ENCODE measurements at regions not wholly inside any gene's neighbourhood (a gene's known extent, or its start where the extent isn't known, plus 50 kb on each side); places are given as distances from the start of the nearest gene placed in this dataset.

GRCh38 chr17:77571155-77571981, 387.1 kb upstream of the TNRC6C start (continued):
- TF ChIP-seq BRD9 (IDR thresholded peaks at IDR 0.05; ENCODE audit: low read depth, partially characterized antibody): no peak
- no peak for TF ChIP-seq TAF15 (IDR thresholded peaks at IDR 0.05; ENCODE audit: low read depth, low read length)
- TF ChIP-seq DIDO1 (tag; IDR thresholded peaks at IDR 0.05; ENCODE audit: low read depth): no peak
- TF ChIP-seq NFE2L1 (tag; IDR thresholded peaks at IDR 0.05; ENCODE audit: borderline replicate concordance, low read depth): no peak
- no peak for TF ChIP-seq KDM4B (IDR thresholded peaks at IDR 0.05; ENCODE audit: borderline replicate concordance in 2 of 2, low read depth in 1 of 2)
- TF ChIP-seq CREB5 (CRISPR knock-in tag; IDR thresholded peaks at IDR 0.05): no peak
- TF ChIP-seq GTF2E2 (tag; IDR thresholded peaks at IDR 0.05): no peak
- TF ChIP-seq RBM15 (IDR thresholded peaks at IDR 0.05; ENCODE audit: insufficient read depth, low read length): no peak
- no peak for TF ChIP-seq NKRF (IDR thresholded peaks at IDR 0.05; ENCODE audit: borderline replicate concordance)
- TF ChIP-seq ZNF717 (CRISPR knock-in tag; IDR thresholded peaks at IDR 0.05): no peak
- no peak for TF ChIP-seq ZNF431 (CRISPR knock-in tag; IDR thresholded peaks at IDR 0.05)
- no peak for TF ChIP-seq SAP30 (IDR thresholded peaks at IDR 0.05; ENCODE audit: borderline replicate concordance, insufficient read depth, low read depth, low read length, poor library complexity, severe bottlenecking)
- no peak for TF ChIP-seq OTX1 (CRISPR knock-in tag; IDR thresholded peaks at IDR 0.05)
- TF ChIP-seq ZBTB5 (IDR thresholded peaks at IDR 0.05): no peak
- no peak for TF ChIP-seq PML (IDR thresholded peaks at IDR 0.05; ENCODE audit: low read length)
- TF ChIP-seq RFX1 (IDR thresholded peaks at IDR 0.05): peak; percentile 84
- peak; percentile 61; the same call in 1 of the 2 replicates for TF ChIP-seq SMARCA4 (IDR thresholded peaks at IDR 0.05)
- TF ChIP-seq BCL6 (CRISPR knock-in tag; IDR thresholded peaks at IDR 0.05): no peak; the same call in 1 of the 2 replicates
- no peak for TF ChIP-seq ETV5 (CRISPR knock-in tag; IDR thresholded peaks at IDR 0.05; ENCODE audit: low read depth)
- no peak for TF ChIP-seq SIN3A (IDR thresholded peaks at IDR 0.05; ENCODE audit: borderline replicate concordance in 2 of 2, control insufficient read depth in 1 of 2, low read depth in 2 of 2, low read length in 2 of 2)
- TF ChIP-seq THAP7 (CRISPR knock-in tag; IDR thresholded peaks at IDR 0.05): no peak
